ENCODE measurements at regions not wholly inside any gene's neighbourhood (a gene's known extent, or its start where the extent isn't known, plus 50 kb on each side); places are given as distances from the start of the nearest gene placed in this dataset.
"Not testable (repeated sequence)": the region's sequence is repeated elsewhere in the genome, so short reads cannot be mapped to it uniquely, and the experiment has no call there.

DNA sequence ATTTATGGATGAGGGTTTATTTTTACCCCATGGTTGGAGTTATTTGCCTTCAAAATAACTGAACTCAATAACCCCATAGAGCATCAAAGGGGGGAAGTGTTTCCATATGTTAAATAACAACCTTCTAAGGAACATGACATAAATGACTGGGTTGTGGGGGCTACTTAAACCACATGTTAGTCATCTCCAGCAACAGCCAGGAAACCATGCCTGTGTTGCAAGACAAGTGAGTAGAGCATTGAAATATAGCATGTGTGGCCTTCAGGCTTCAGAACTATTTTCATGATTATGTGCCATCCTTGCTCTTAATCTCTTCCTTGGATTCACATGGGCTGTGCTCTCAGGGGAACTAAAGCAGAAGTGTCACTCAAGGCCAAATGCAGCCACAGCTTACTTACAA lies 431.2 kb downstream of the AGTPBP1 start:
- CTCF ChIA-PET, result no interaction called here
- Mint-ChIP-seq H3K36me3 (ENCODE audit: low read depth) (no peaks in the 10 kb centered on the region), H3K9me3 (peaks cover 8% of the 10 kb centered on the region), H3K27me3 (peaks cover 4% of the 10 kb centered on the region), H3K27ac (no peak overlapping the region), H3K4me3 (no peak overlapping the region), H3K4me1 (ENCODE audit: low read depth) (no peaks in the 10 kb centered on the region)
- intact Hi-C loops (cut with micrococcal nuclease), result no loop called here
- DNase-seq (peak; percentile 9), ATAC-seq (no peak)
- TF ChIP-seq, protein P1, sequence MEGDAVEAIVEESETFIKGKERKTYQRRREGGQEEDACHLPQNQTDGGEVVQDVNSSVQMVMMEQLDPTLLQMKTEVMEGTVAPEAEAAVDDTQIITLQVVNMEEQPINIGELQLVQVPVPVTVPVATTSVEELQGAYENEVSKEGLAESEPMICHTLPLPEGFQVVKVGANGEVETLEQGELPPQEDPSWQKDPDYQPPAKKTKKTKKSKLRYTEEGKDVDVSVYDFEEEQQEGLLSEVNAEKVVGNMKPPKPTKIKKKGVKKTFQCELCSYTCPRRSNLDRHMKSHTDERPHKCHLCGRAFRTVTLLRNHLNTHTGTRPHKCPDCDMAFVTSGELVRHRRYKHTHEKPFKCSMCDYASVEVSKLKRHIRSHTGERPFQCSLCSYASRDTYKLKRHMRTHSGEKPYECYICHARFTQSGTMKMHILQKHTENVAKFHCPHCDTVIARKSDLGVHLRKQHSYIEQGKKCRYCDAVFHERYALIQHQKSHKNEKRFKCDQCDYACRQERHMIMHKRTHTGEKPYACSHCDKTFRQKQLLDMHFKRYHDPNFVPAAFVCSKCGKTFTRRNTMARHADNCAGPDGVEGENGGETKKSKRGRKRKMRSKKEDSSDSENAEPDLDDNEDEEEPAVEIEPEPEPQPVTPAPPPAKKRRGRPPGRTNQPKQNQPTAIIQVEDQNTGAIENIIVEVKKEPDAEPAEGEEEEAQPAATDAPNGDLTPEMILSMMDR (IDR thresholded peaks at IDR 0.05), result no peak
- POLR2A ChIA-PET, result no interaction called here

GRCh38 chr9:85303757-85304134 lies 438.0 kb downstream of the AGTPBP1 start:
- Mint-ChIP-seq H3K27ac (no peak overlapping the region), H3K36me3 (ENCODE audit: low read depth) (no peaks in the 10 kb centered on the region), H3K9me3 (no peaks in the 10 kb centered on the region), H3K4me1 (ENCODE audit: low read depth) (no peaks in the 10 kb centered on the region), H3K27me3 (peaks cover 2% of the 10 kb centered on the region), H3K4me3 (no peak overlapping the region)
- CTCF ChIA-PET, result no interaction called here
- POLR2A ChIA-PET, result no interaction called here
- intact Hi-C loops (cut with micrococcal nuclease), result no loop called here
- TF ChIP-seq, protein P1 (IDR thresholded peaks at IDR 0.05), result no peak
- no peak for ATAC-seq
- no peak for DNase-seq

- Mint-ChIP-seq H3K4me1 (ENCODE audit: low read depth) (no peaks in the 10 kb centered on the region), H3K36me3 (ENCODE audit: low read depth) (no peaks in the 10 kb centered on the region), H3K9me3 (no peaks in the 10 kb centered on the region), H3K27me3 (peaks cover 2% of the 10 kb centered on the region), H3K4me3 (no peak overlapping the region), H3K27ac (no peak overlapping the region)
- POLR2A ChIA-PET, result no interaction called here
- TF ChIP-seq, protein P1 (IDR thresholded peaks at IDR 0.05), result no peak
- no peak for ATAC-seq
- intact Hi-C loops (cut with micrococcal nuclease), result no loop called here
- CTCF ChIA-PET, result no interaction called here
- DNase-seq, result no peak
Measured at GRCh38 chr9:85302938-85303756, 438.6 kb downstream of the AGTPBP1 start.

DNA sequence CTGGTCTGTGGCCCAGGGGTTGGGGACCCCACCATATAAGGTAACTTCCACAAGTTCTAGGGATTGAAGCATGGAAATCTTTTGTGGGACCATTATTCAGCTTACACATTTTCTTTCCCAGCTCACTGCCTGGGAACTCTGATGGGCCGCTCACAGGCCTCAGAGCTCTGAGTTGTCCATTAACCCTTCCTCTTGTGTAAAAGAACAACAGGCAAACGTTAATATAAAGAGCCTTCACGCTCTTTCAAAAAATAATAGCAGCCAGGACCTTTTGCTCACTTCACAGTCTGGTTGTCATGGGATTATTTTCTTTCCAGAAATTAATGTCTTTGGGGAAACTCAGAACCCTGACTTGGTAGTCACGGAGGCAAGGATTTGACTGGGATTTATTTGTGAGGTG lies 443.3 kb downstream of the AGTPBP1 start:
- ChIA-PET CTCF (no interaction called here), POLR2A (no interaction called here)
- no peak overlapping the region for H3K27ac Mint-ChIP-seq
- H3K9me3 Mint-ChIP-seq, result peaks cover 3% of the 10 kb centered on the region
- no peaks in the 10 kb centered on the region for H3K4me1 Mint-ChIP-seq (ENCODE audit: low read depth)
- ATAC-seq, result no peak
- intact Hi-C loops (cut with micrococcal nuclease), result no loop called here
- TF ChIP-seq, protein P1 (IDR thresholded peaks at IDR 0.05), result no peak
- no peak overlapping the region for H3K4me3 Mint-ChIP-seq
- no peaks in the 10 kb centered on the region for H3K36me3 Mint-ChIP-seq (ENCODE audit: low read depth)
- no peak for DNase-seq
- H3K27me3 Mint-ChIP-seq, result peaks cover 8% of the 10 kb centered on the region

DNA sequence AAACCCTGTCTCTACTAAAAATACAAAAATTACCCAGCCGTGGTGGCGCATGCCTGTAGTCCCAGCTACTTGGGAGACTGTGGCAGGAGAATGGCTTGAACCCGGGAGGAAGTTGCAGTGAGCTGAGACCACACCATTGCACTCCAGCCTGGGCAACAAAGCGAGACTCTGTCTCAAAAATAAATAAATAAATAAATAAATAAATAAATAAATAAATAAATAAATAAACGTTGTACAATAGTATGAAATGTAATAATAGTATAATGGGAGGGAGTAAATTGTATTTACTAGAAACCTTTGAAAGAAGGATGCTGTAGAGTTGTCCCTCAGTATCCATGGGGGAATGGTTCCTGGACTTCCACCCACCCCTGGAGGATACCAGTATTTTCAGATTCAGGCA lies 446.5 kb downstream of the AGTPBP1 start:
- CTCF ChIA-PET; H3K9me3 Mint-ChIP-seq; DNase-seq; H3K27ac Mint-ChIP-seq; POLR2A ChIA-PET; H3K4me3 Mint-ChIP-seq; intact Hi-C loops (cut with micrococcal nuclease); ATAC-seq; H3K36me3 Mint-ChIP-seq (ENCODE audit: low read depth): not testable (repeated sequence)
- peaks cover 13% of the 10 kb centered on the region for H3K4me1 Mint-ChIP-seq (ENCODE audit: low read depth)
- peaks cover 12% of the 10 kb centered on the region for H3K27me3 Mint-ChIP-seq
